Caco-2 (cell line): ENCODE measurements at regions not wholly inside any gene's neighbourhood (a gene's known extent, or its start where the extent isn't known, plus 50 kb on each side); places are given as distances from the start of the nearest gene placed in this dataset.

ENCODE experiments used
- BruUV-seq: library from RNA; stranded (reverse); fragments of 400-500 nt; replicated peaks from 2 replicates; lab custom pipeline; 2021; lab: Mats Ljungman, UMichigan
- CTCF ChIA-PET: fragments of 300-600 bp; sonication (Branson Sonifier 250); formaldehyde crosslinking; loops from one replicate; lab custom pipeline; 2022; ENCODE audit warnings: antibody characterized with exemption; lab: Charles Lee
- POLR2A ChIA-PET: fragments of 300-600 bp; sonication (Branson Sonifier 250); formaldehyde crosslinking; loops from one replicate; lab custom pipeline; 2022; ENCODE audit warnings: antibody characterized with exemption; lab: Charles Lee
- DNase-seq, 2 experiments: peaks; one replicate each; pipeline versions ENCODE4 v3.0.0 to v3.0.0-alpha.2; 2020 to 2022
- H3K27me3 ChIP-seq: replicated peaks from 2 replicates; pipeline ENCODE4 v1.6.0; 2011; ENCODE audit warnings: low read length; ENCODE audit not compliant: control insufficient read depth, insufficient read depth
- H3K36me3 ChIP-seq: 2 replicates; pipeline ENCODE4 v1.5.1; 2011; ENCODE audit warnings: low read length; ENCODE audit not compliant: control insufficient read depth, insufficient read depth
- H3K4me1 ChIP-seq: fragments of 250-450 bp; sonication (Bioruptor Pico); 2 replicates; pipeline ENCODE4 v1.5.1; 2020; ENCODE audit warnings: mild to moderate bottlenecking
- H3K4me3 ChIP-seq: 2 replicates; pipeline ENCODE4 v1.5.1; 2011; ENCODE audit warnings: low read depth, mild to moderate bottlenecking, control low read depth, low read length
- H3K9me3 ChIP-seq: fragments of 250-450 bp; sonication (Bioruptor Pico); 2 replicates; pipeline ENCODE4 v1.5.1; 2020; ENCODE audit warnings: mild to moderate bottlenecking, moderate library complexity
- H3K27ac Mint-ChIP-seq: one replicate; pipeline ENCODE4 v1.8.0; 2022; ENCODE audit warnings: mixed read lengths; ENCODE audit not compliant: unreplicated experiment
- H3K27me3 Mint-ChIP-seq: one replicate; pipeline ENCODE4 v1.8.0; 2022; ENCODE audit warnings: mixed read lengths; ENCODE audit not compliant: insufficient read depth, unreplicated experiment
- H3K36me3 Mint-ChIP-seq: one replicate; pipeline ENCODE4 v1.8.0; 2022; ENCODE audit warnings: mild to moderate bottlenecking, mixed read lengths; ENCODE audit not compliant: insufficient read depth, unreplicated experiment
- H3K4me1 Mint-ChIP-seq: one replicate; pipeline ENCODE4 v1.8.0; 2022; ENCODE audit warnings: low read depth, mixed read lengths; ENCODE audit not compliant: unreplicated experiment
- H3K4me3 Mint-ChIP-seq: one replicate; pipeline ENCODE4 v1.8.0; 2022; ENCODE audit warnings: mild to moderate bottlenecking, moderate library complexity, mixed read lengths; ENCODE audit not compliant: unreplicated experiment
- H3K9me3 Mint-ChIP-seq: one replicate; pipeline ENCODE4 v1.8.0; 2022; ENCODE audit warnings: mixed read lengths; ENCODE audit not compliant: unreplicated experiment
- CTCF ChIP-seq, 2 experiments: fragments of 200-600 bp in 1 of 2; IDR thresholded peaks; 1 replicate in 1 of 2; 2 replicates in 1 of 2; pipeline versions ENCODE4 v1.5.1 to v1.8.0; 2011 to 2022; ENCODE audit warnings: antibody characterized with exemption in 1 of 2, control low read depth in 1 of 2, inconsistent platforms in 1 of 2, low read depth in 1 of 2, low read length in 1 of 2, mild to moderate bottlenecking in 1 of 2, moderate library complexity in 1 of 2; ENCODE audit not compliant: insufficient read depth in 1 of 2, severe bottlenecking in 1 of 2, unreplicated experiment in 1 of 2
- intact Hi-C: fragments of 100-400 bp; cut with micrococcal nuclease; formaldehyde crosslinking; loops from one replicate; pipeline ENCODE4 v1.10.0; 2022; ENCODE audit not compliant: unreplicated experiment

- POLR2A ChIA-PET: no interaction called here
Measured at GRCh38 chr13:91292630-91293221, 54.8 kb upstream of the MIR17HG start.

DNA sequence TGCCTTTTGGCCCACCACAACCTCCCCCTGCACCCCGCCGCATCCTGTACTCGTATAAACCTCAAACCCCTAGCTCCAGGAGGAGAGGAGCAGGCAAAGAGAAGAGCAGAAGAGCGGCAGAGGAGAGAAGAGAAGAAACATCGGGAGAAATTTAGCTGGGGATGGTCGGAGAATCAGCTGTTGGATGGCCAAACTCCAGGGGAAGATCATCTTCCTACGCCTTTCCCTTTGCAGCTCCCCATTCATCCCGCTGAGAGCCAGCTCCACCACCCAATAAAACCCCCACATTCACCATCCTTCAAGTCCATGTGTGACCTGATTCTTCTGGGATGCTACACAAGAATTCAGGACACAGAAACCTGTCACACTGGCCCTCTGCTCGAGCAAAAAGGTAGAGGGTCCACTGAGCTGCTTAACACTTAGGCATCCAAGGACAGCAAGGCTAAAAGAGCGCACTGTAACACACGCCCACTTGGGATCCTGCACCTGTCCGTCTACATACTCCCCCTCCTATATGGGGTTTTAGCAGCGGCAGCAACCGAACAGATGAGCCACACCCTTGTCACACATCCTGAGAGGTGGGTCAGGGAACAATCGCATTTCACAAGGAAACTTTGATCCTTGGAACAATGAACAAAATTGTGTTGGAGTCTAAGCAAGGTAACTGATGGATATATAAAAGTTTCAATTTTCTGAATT is 51.6 kb upstream of the MIR17HG start:
- POLR2A ChIA-PET: interaction anchor here (0.6 kb wide), 1 partner anchor 29 kb away, joined by 3 read pairs; no protein-coding TSS in a partner anchor
- no peak overlapping the region for H3K4me3 Mint-ChIP-seq
- no peaks in the 10 kb centered on the region for H3K4me1 Mint-ChIP-seq
- H3K36me3 Mint-ChIP-seq: no peaks in the 10 kb centered on the region
- Histone ChIP-seq H3K36me3 (no peaks in the 10 kb centered on the region), H3K4me3 (no peak overlapping the region), H3K27me3 (peaks cover 6% of the 10 kb centered on the region), H3K9me3 (no peaks in the 10 kb centered on the region; the same call in 1 of the 2 replicates), H3K4me1 (peaks cover 6% of the 10 kb centered on the region; the same call in 1 of the 2 replicates)
- BruUV-seq: no TSS peak
- no peak for DNase-seq
- no peak overlapping the region for H3K27ac Mint-ChIP-seq
- CTCF ChIA-PET: no interaction called here
- TF ChIP-seq CTCF (IDR thresholded peaks at IDR 0.05; ENCODE audit: insufficient read depth in 1 of 2, low read depth in 1 of 2, low read length in 1 of 2, severe bottlenecking in 1 of 2, unreplicated experiment in 1 of 2): no peak
- intact Hi-C loops: no loop called here
- peaks cover 10% of the 10 kb centered on the region for H3K27me3 Mint-ChIP-seq
- no peaks in the 10 kb centered on the region for H3K9me3 Mint-ChIP-seq

More at GRCh38 chr13:91292630-91293221, 54.8 kb upstream of the MIR17HG start:
- Histone ChIP-seq H3K27me3 (peaks cover 6% of the 10 kb centered on the region), H3K4me1 (peaks cover 6% of the 10 kb centered on the region; the same call in 1 of the 2 replicates), H3K9me3 (no peaks in the 10 kb centered on the region; the same call in 1 of the 2 replicates), H3K4me3 (no peak overlapping the region), H3K36me3 (no peaks in the 10 kb centered on the region)
- Mint-ChIP-seq H3K27ac (no peak overlapping the region), H3K27me3 (peaks cover 8% of the 10 kb centered on the region), H3K36me3 (no peaks in the 10 kb centered on the region), H3K9me3 (no peaks in the 10 kb centered on the region), H3K4me1 (no peaks in the 10 kb centered on the region), H3K4me3 (no peak overlapping the region)
- no TSS peak for BruUV-seq
- CTCF ChIA-PET: no interaction called here
- DNase-seq: no peak
- intact Hi-C loops: no loop called here
- no peak for TF ChIP-seq CTCF (IDR thresholded peaks at IDR 0.05; ENCODE audit: insufficient read depth in 1 of 2, low read depth in 1 of 2, low read length in 1 of 2, severe bottlenecking in 1 of 2, unreplicated experiment in 1 of 2)

DNA sequence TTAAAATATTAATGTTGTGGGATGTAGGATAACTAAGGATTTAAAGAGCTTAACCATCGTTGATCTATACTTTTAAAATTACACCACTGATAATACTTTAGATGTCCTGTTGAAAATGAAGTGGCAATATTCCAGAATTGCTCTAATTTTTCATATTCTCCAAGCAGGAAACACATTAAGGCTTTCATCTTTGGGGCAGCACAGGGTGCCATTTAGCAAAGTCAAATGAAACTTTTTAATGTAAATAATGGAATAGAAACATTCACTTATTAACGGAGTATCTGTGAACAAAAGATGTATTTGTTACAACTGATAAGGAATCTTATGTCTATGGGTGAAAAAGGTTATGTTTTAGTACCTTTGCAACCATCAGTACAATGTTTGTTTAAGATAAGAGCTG is 50.0 kb upstream of the MIR17HG start:
- no peaks in the 10 kb centered on the region for H3K4me1 Mint-ChIP-seq
- ChIA-PET CTCF (no interaction called here), POLR2A (no interaction called here)
- Histone ChIP-seq H3K36me3 (no peaks in the 10 kb centered on the region), H3K27me3 (peaks cover 6% of the 10 kb centered on the region), H3K9me3 (no peaks in the 10 kb centered on the region; the same call in 1 of the 2 replicates), H3K4me3 (no peak overlapping the region), H3K4me1 (peaks cover 6% of the 10 kb centered on the region; the same call in 1 of the 2 replicates)
- no peak for TF ChIP-seq CTCF (IDR thresholded peaks at IDR 0.05; ENCODE audit: insufficient read depth in 1 of 2, low read depth in 1 of 2, low read length in 1 of 2, severe bottlenecking in 1 of 2, unreplicated experiment in 1 of 2)
- DNase-seq: no peak
- H3K27me3 Mint-ChIP-seq: peaks cover 10% of the 10 kb centered on the region
- intact Hi-C loops: no loop called here
- no TSS peak for BruUV-seq
- no peaks in the 10 kb centered on the region for H3K36me3 Mint-ChIP-seq
- no peaks in the 10 kb centered on the region for H3K9me3 Mint-ChIP-seq
- no peak overlapping the region for H3K4me3 Mint-ChIP-seq
- H3K27ac Mint-ChIP-seq: no peak overlapping the region
